Heart left ventricle (tissue), 16 donors: ENCODE measurements at regions not wholly inside any gene's neighbourhood (a gene's known extent, or its start where the extent isn't known, plus 50 kb on each side); places are given as distances from the start of the nearest gene placed in this dataset.

Experiments
- ATAC-seq, 4 donors: fragments of 200-7000 bp; cut with Tn5 transposase; one replicate each; pipeline ENCODE4 v1.9.1; 2020 to 2022; ENCODE audit warnings: moderate library complexity in 4 of 4, mild to moderate bottlenecking in 3 of 4, moderate number of reproducible peaks in 1 of 4
- DNase-seq, 5 donors: peaks; one replicate each; pipeline ENCODE4 v3.0.0-alpha.2; 2020
- H3K27ac ChIP-seq, 12 donors: fragments of 200-600 bp; sonication (generic) in 4 of 12; one replicate each; pipeline versions ENCODE4 v1.5.0 to v1.8.0; 2016 to 2022; ENCODE audit warnings: mild to moderate bottlenecking in 2 of 12
- H3K27me3 ChIP-seq, 9 donors: fragments of 200-600 bp; sonication (generic) in 2 of 9; one replicate each; pipeline versions ENCODE4 v1.5.1 to v1.8.0; 2016 to 2022; ENCODE audit warnings: mild to moderate bottlenecking in 3 of 9
- H3K36me3 ChIP-seq, 9 donors: fragments of 200-600 bp; sonication (generic) in 2 of 9; one replicate each; pipeline versions ENCODE4 v1.5.0 to v1.8.0; 2018 to 2022; ENCODE audit warnings: mild to moderate bottlenecking in 2 of 9
- H3K4me1 ChIP-seq, 12 donors: fragments of 200-600 bp; sonication (generic) in 4 of 12; one replicate each; pipeline versions ENCODE4 v1.5.0 to v1.8.0; 2016 to 2022; ENCODE audit warnings: mild to moderate bottlenecking in 3 of 12
- H3K4me3 ChIP-seq, 12 donors: fragments of 200-600 bp; sonication (generic) in 4 of 12; one replicate each; pipeline versions ENCODE4 v1.5.0 to v1.8.0; 2017 to 2022; ENCODE audit warnings: mild to moderate bottlenecking in 9 of 12, moderate library complexity in 4 of 12
- H3K9me3 ChIP-seq, 12 donors: fragments of 200-600 bp; sonication (generic) in 4 of 12; one replicate each; pipeline versions ENCODE4 v1.5.0 to v1.8.0; 2016 to 2022; ENCODE audit warnings: mild to moderate bottlenecking in 1 of 12
- POLR2A ChIP-seq, 2 donors: fragments of 450-650 bp; IDR thresholded peaks; one replicate each; pipeline ENCODE4 v1.6.1; 2017; ENCODE audit warnings: antibody characterized with exemption in 2 of 2, mild to moderate bottlenecking in 2 of 2, moderate library complexity in 2 of 2
- WGBS, 4 donors: extraction: QIAGEN DNeasy Blood & Tissue Kit in 2 of 4; methylation state at CpG; one replicate each; pipeline versions ENCODE4 v1.1.5 to v1.1.7; 2013 to 2018; 5-methylcytosine and 5-hydroxymethylcytosine counted together
- intact Hi-C, 10 donors: fragments of 100-400 bp; cut with DNase I; formaldehyde crosslinking; loops; one replicate each; pipeline versions ENCODE4 v1.11.1 to v1.14.2; 2022
- TF ChIP-seq, protein P1 (sequence below), 12 donors: fragments of 200-600 bp; sonication (generic) in 4 of 12; IDR thresholded peaks; one replicate each; pipeline versions ENCODE4 v1.5.0 to v1.8.0; 2018 to 2022; ENCODE audit warnings: antibody characterized with exemption in 12 of 12, mild to moderate bottlenecking in 5 of 12
- donor health status: ischemic (EF 13 %, LVEDD 7.1; RV severe dilation, severe dysfunction).
- donor health status: healthy with polysubstance abuse.
- donor health status: DM: no; HTN: yes; CAD: no.
- donor health status: DM: no; HTN: no; CAD: no.
- donor health status: ischemic (EF 25% LVEDD 6.9; RV normal size, moderate dysfunction).
- donor health status: ischemic (EF 25% LVEDD 5.7; RV mildly dilated, moderate dysfunction).
- donor health status: healthy.
- donor health status: DM: yes; HTN: yes; CAD: no.
- donor health status: ischemic (EF 35%, LVEDD 5.7; RV mildly dilated, moderate dysfunction).
- donor health status: nonischemic (EF 11% LVEDD 7.7; RV severe dilation, severe dysfunction).
- donor health status: DM: yes; HTN: yes; CAD: no.
- donor health status: PGD.
- donor health status: ischemic (EF 29% LVEDD 5.4; RV normal size, mild dysfunction).
- donor health status: nonischemic (EF 23%, LVEDD 6.1; RV moderate dilation, normal function).

DNA sequence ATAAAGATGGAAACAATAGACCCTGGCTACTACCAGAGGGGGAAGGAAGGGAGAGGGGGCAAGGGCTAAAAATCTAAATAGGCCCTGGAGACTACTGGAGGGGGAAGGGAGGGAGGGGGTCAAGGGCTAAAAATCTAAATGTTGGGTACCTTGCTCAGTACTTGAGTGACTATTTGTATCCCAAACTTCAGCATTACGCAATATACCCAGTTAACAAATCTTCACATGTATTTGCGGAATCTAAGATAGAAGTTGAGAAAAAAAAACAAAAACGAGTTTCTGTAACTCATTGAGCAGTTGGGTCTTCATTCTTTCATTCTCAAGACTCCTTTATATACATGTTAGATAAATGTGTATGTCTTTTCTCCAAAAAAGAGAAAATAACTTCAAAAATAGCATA, 537.4 kb downstream of the TAF11L14 start:
- H3K9me3 ChIP-seq, result peaks cover 0 to 17% (median 4%) of the 10 kb centered on the region in 12 donors
- H3K36me3 ChIP-seq, result no peaks in the 10 kb centered on the region
- H3K27me3 ChIP-seq, result no peaks in the 10 kb centered on the region
- H3K4me1 ChIP-seq, result no peaks in the 10 kb centered on the region
- no peak overlapping the region for H3K27ac ChIP-seq
- DNase-seq (no peak), ATAC-seq (no peak)
- WGBS, 4 donors, result 63 to 67% (median 66%) methylated on average over 3 of the region's 3 CpGs
- TF ChIP-seq POLR2A (IDR thresholded peaks at IDR 0.05), result no peak
- TF ChIP-seq, protein P1, sequence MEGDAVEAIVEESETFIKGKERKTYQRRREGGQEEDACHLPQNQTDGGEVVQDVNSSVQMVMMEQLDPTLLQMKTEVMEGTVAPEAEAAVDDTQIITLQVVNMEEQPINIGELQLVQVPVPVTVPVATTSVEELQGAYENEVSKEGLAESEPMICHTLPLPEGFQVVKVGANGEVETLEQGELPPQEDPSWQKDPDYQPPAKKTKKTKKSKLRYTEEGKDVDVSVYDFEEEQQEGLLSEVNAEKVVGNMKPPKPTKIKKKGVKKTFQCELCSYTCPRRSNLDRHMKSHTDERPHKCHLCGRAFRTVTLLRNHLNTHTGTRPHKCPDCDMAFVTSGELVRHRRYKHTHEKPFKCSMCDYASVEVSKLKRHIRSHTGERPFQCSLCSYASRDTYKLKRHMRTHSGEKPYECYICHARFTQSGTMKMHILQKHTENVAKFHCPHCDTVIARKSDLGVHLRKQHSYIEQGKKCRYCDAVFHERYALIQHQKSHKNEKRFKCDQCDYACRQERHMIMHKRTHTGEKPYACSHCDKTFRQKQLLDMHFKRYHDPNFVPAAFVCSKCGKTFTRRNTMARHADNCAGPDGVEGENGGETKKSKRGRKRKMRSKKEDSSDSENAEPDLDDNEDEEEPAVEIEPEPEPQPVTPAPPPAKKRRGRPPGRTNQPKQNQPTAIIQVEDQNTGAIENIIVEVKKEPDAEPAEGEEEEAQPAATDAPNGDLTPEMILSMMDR (IDR thresholded peaks at IDR 0.05), result no peak
- intact Hi-C loops, result no loop called here
- H3K4me3 ChIP-seq, result no peak overlapping the region

DNA sequence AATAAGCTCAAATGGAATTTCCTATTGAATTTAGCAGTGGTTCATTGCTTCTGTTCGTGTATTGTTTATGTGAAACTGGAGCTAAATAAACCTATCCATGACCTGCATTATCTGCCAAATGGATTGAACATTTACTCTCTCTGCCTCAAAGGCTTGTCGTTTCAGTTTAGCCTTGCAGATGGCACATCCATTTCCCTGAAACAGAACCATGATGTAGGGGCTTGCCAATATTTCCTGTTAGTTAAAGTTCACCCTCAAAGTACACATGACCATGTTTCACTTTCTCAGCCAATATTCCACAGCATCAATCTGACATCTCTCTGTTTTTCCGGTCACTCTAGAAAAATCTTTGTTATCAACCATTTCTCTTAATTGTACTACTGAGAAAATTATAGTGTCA, 545.3 kb downstream of the TAF11L14 start:
- Histone ChIP-seq H3K27me3 (no peaks in the 10 kb centered on the region), H3K4me3 (no peak overlapping the region), H3K36me3 (no peaks in the 10 kb centered on the region), H3K27ac (no peak overlapping the region), H3K4me1 (no peaks in the 10 kb centered on the region), H3K9me3 (peaks cover 0 to 5% (median 0%) of the 10 kb centered on the region in 12 donors)
- WGBS, 4 donors, result 54 to 70% (median 63%) methylated on average over 3 of the region's 3 CpGs
- ATAC-seq (no peak), DNase-seq (no peak)
- no peak for TF ChIP-seq POLR2A (IDR thresholded peaks at IDR 0.05)
- TF ChIP-seq, protein P1 (IDR thresholded peaks at IDR 0.05), result no peak
- intact Hi-C loops, result no loop called here

DNA sequence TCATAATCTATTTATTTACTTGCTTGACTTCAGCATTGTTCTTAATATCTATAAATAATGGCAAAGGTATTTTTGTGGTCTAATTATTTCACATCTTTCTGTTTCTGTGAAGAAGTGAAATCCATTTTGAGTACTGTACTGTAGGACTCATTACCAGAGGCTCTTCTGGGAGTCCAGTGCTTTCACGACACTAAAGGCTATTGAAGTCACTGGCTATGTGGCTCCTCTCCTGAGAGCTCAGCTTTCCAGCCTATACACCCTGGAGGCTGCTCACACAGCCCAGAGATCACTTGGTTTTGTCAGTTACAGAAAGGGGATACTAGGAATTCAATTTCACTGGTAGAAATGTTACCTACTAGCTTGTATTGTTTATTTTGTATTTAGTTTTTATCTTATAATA, 547.3 kb downstream of the TAF11L14 start:
- no peak for ATAC-seq
- WGBS, 4 donors, result 42 to 55% (median 43%) methylated on average over 1 of the region's 1 CpG
- intact Hi-C loops, result no loop called here

DNA sequence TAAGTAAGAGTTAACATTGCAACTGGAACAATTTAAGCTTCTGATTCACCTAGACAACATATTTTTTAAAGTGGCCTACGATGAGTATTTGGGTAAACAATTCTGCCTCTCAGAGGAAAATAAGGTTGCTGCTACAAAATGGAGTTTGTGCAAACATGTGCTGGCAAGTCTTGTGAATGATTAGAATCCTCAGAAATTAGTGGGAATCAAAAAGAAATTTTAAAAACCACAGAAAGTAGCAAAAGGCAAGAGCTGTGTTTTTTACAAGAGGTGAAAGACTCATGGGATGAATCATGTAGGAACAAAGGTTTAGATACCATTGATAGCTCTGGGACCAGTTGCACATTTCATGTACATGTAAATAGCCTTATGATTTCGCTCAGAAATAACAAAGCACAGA, 561.6 kb downstream of the TAF11L14 start:
- H3K4me3 ChIP-seq, result no peak overlapping the region
- peaks cover 0 to 19% (median 0%) of the 10 kb centered on the region in 12 donors for H3K9me3 ChIP-seq
- intact Hi-C loops, result no loop called here
- TF ChIP-seq, protein P1 (IDR thresholded peaks at IDR 0.05), result no peak
- TF ChIP-seq POLR2A (IDR thresholded peaks at IDR 0.05), result no peak
- no peak for DNase-seq
- no peaks in the 10 kb centered on the region for H3K27me3 ChIP-seq
- WGBS, 4 donors, result 52 to 62% (median 56%) methylated on average over 2 of the region's 2 CpGs
- H3K27ac ChIP-seq, result no peak overlapping the region
- ATAC-seq, result no peak
- no peaks in the 10 kb centered on the region for H3K4me1 ChIP-seq
- no peaks in the 10 kb centered on the region for H3K36me3 ChIP-seq

More for the DNA sequence above, 547.3 kb downstream of the TAF11L14 start:
- no peaks in the 10 kb centered on the region for H3K36me3 ChIP-seq
- no peaks in the 10 kb centered on the region for H3K27me3 ChIP-seq
- H3K4me1 ChIP-seq, result no peaks in the 10 kb centered on the region
- DNase-seq, result no peak
- H3K9me3 ChIP-seq, result peaks cover 0 to 5% (median 0%) of the 10 kb centered on the region in 12 donors
- H3K27ac ChIP-seq, result no peak overlapping the region
- TF ChIP-seq POLR2A (IDR thresholded peaks at IDR 0.05), result no peak
- TF ChIP-seq, protein P1 (IDR thresholded peaks at IDR 0.05), result no peak
- H3K4me3 ChIP-seq, result no peak overlapping the region
